ENCODE measurements at regions not wholly inside any gene's neighbourhood (a gene's known extent, or its start where the extent isn't known, plus 50 kb on each side); places are given as distances from the start of the nearest gene placed in this dataset.

- H3K9me3 ChIP-seq = no peaks in the 10 kb centered on the region
- TF ChIP-seq CTCF (IDR thresholded peaks at IDR 0.05) = no peak
- H3K27me3 ChIP-seq = no peaks in the 10 kb centered on the region
- no peak for DNase-seq (ENCODE audit: low spot score in 2 of 2)
- intact Hi-C loops (cut with DNase I) = no loop called here
- H3K4me3 ChIP-seq = no peak overlapping the region
- H3K27ac ChIP-seq = no peak overlapping the region
- no peaks in the 10 kb centered on the region for H3K36me3 ChIP-seq
- no peaks in the 10 kb centered on the region for H3K4me1 ChIP-seq
These were observed 214.9 kb upstream of the RPS6KA3 start for GRCh38 chrX:20481632-20482031.

- H3K27me3 ChIP-seq = no peaks in the 10 kb centered on the region
- no peaks in the 10 kb centered on the region for H3K9me3 ChIP-seq
- intact Hi-C loops (cut with DNase I) = no loop called here
- H3K4me3 ChIP-seq = no peak overlapping the region
- no peak for TF ChIP-seq CTCF (IDR thresholded peaks at IDR 0.05)
- H3K4me1 ChIP-seq = no peaks in the 10 kb centered on the region
- H3K27ac ChIP-seq = no peak overlapping the region
- H3K36me3 ChIP-seq = no peaks in the 10 kb centered on the region
- no peak for DNase-seq (ENCODE audit: low spot score in 2 of 2)
These were observed 213.2 kb upstream of the RPS6KA3 start for GRCh38 chrX:20479896-20480295.

GRCh38 chrX:20479048-20479447 lies 212.3 kb upstream of the RPS6KA3 start:
- Histone ChIP-seq H3K4me1 (no peaks in the 10 kb centered on the region), H3K4me3 (no peak overlapping the region), H3K36me3 (no peaks in the 10 kb centered on the region), H3K27ac (no peak overlapping the region), H3K9me3 (no peaks in the 10 kb centered on the region), H3K27me3 (no peaks in the 10 kb centered on the region)
- intact Hi-C loops (cut with DNase I) = no loop called here
- DNase-seq (ENCODE audit: low spot score in 2 of 2) = no peak
- no peak for TF ChIP-seq CTCF (IDR thresholded peaks at IDR 0.05)

- Histone ChIP-seq H3K4me1 (no peaks in the 10 kb centered on the region), H3K27me3 (no peaks in the 10 kb centered on the region), H3K36me3 (no peaks in the 10 kb centered on the region), H3K27ac (no peak overlapping the region), H3K4me3 (no peak overlapping the region), H3K9me3 (no peaks in the 10 kb centered on the region)
- no peak for TF ChIP-seq CTCF (IDR thresholded peaks at IDR 0.05)
- intact Hi-C loops (cut with DNase I) = no loop called here
- no peak for DNase-seq (ENCODE audit: low spot score in 2 of 2)
These were observed 211.3 kb upstream of the RPS6KA3 start for GRCh38 chrX:20477836-20478524.

- Histone ChIP-seq H3K27ac (no peak overlapping the region), H3K27me3 (no peaks in the 10 kb centered on the region), H3K36me3 (no peaks in the 10 kb centered on the region), H3K4me3 (no peak overlapping the region), H3K9me3 (no peaks in the 10 kb centered on the region), H3K4me1 (no peaks in the 10 kb centered on the region)
- no peak for TF ChIP-seq CTCF (IDR thresholded peaks at IDR 0.05)
- intact Hi-C loops (cut with DNase I) = no loop called here
- no peak for DNase-seq (ENCODE audit: low spot score in 2 of 2)
These were observed 210.5 kb upstream of the RPS6KA3 start for GRCh38 chrX:20477219-20477618.
